IMR-90 (cell line): ENCODE measurements at regions not wholly inside any gene's neighbourhood (a gene's known extent, or its start where the extent isn't known, plus 50 kb on each side); places are given as distances from the start of the nearest gene placed in this dataset.

Experiments
- ATAC-seq: fragments of 200-7000 bp; cut with Tn5 transposase; 2 replicates; pipeline ENCODE4 v1.9.1; 2020; ENCODE audit warnings: low read depth, mild to moderate bottlenecking, moderate library complexity
- BruUV-seq: library from RNA; stranded (reverse); fragments of 400-500 nt; replicated peaks from 2 replicates; lab custom pipeline; 2021; lab: Mats Ljungman, UMichigan
- CTCF ChIA-PET: fragments of 300-600 bp; formaldehyde crosslinking; extraction: SDS; loops from one replicate; lab custom pipeline; 2021; ENCODE audit warnings: antibody characterized with exemption; lab: Yijun Ruan, JAX
- POLR2A ChIA-PET: fragments of 300-600 bp; sonication (Branson Sonifier 250); formaldehyde crosslinking; loops from one replicate; lab custom pipeline; 2022; ENCODE audit warnings: antibody characterized with exemption; ENCODE audit not compliant: unreplicated experiment; lab: Charles Lee
- DNase-seq: peaks from one replicate; pipeline ENCODE4 v3.0.0; 2013
- H2AFZ ChIP-seq: replicated peaks from 2 replicates; pipeline ENCODE3; 2013; ENCODE audit warnings: low read length, mild to moderate bottlenecking; ENCODE audit not compliant: poor library complexity
- H2AK5ac ChIP-seq: 2 replicates; pipeline ENCODE4 v1.6.1; 2013; ENCODE audit warnings: low read depth, low read length, inconsistent platforms
- H2AK9ac ChIP-seq: replicated peaks from 2 replicates; pipeline ENCODE3; 2013; ENCODE audit warnings: mild to moderate bottlenecking, low read depth, low read length, moderate library complexity; ENCODE audit not compliant: poor library complexity
- H2BK120ac ChIP-seq: 2 replicates; pipeline ENCODE4 v1.6.1; 2013; ENCODE audit warnings: low read depth, low read length, inconsistent platforms
- H2BK15ac ChIP-seq: 3 replicates; pipeline ENCODE4 v1.6.1; 2013; ENCODE audit warnings: low read depth, low read length, inconsistent platforms
- H2BK20ac ChIP-seq: 2 replicates; pipeline ENCODE4 v1.6.1; 2013; ENCODE audit warnings: low read depth, mild to moderate bottlenecking, inconsistent platforms, low read length, moderate library complexity
- H2BK5ac ChIP-seq: 2 replicates; pipeline ENCODE4 v1.6.1; 2013; ENCODE audit warnings: mild to moderate bottlenecking, low read depth, low read length, inconsistent platforms; ENCODE audit not compliant: poor library complexity, severe bottlenecking
- H3K14ac ChIP-seq: replicated peaks from 2 replicates; pipeline ENCODE4 v1.6.1; 2013; ENCODE audit warnings: low read depth, low read length, inconsistent platforms
- H3K18ac ChIP-seq: 2 replicates; pipeline ENCODE4 v1.6.1; 2013; ENCODE audit warnings: low read depth, low read length, control low read depth
- H3K23ac ChIP-seq: 2 replicates; pipeline ENCODE4 v1.6.1; 2013; ENCODE audit warnings: low read depth, low read length, inconsistent platforms
- H3K27ac ChIP-seq: 2 replicates; pipeline ENCODE4 v1.5.1; 2013; ENCODE audit warnings: mild to moderate bottlenecking, control low read depth, low read length; ENCODE audit not compliant: insufficient read depth
- H3K27me3 ChIP-seq: 2 replicates; pipeline ENCODE4 v1.6.1; 2013; ENCODE audit warnings: low read length; ENCODE audit not compliant: control insufficient read depth, insufficient read depth
- H3K36me3 ChIP-seq: 2 replicates; pipeline ENCODE4 v1.6.1; 2013; ENCODE audit warnings: low read length, mixed read lengths; ENCODE audit not compliant: control insufficient read depth, insufficient read depth
- H3K4ac ChIP-seq: 2 replicates; pipeline ENCODE4 v1.6.1; 2013; ENCODE audit warnings: low read depth, low read length, inconsistent platforms
- H3K4me1 ChIP-seq: 2 replicates; pipeline ENCODE4 v1.6.1; 2013; ENCODE audit warnings: low read length, mixed read lengths; ENCODE audit not compliant: control insufficient read depth, insufficient read depth
- H3K4me2 ChIP-seq: 2 replicates; pipeline ENCODE4 v1.6.1; 2013; ENCODE audit warnings: low read depth, mild to moderate bottlenecking, control low read depth, low read length, moderate library complexity
- H3K4me3 ChIP-seq: 2 replicates; pipeline ENCODE4 v1.5.1; 2013; ENCODE audit warnings: low read depth, mild to moderate bottlenecking, control low read depth, low read length, moderate library complexity; ENCODE audit not compliant: insufficient read depth
- H3K56ac ChIP-seq: 2 replicates; pipeline ENCODE4 v1.6.1; 2013; ENCODE audit warnings: low read length, inconsistent platforms; ENCODE audit not compliant: insufficient read depth; ENCODE audit errors: extremely low read depth
- H3K79me1 ChIP-seq, 2 experiments: 2 replicates each; pipeline ENCODE4 v1.6.1; 2013; ENCODE audit warnings: low read length in 2 of 2, inconsistent platforms in 1 of 2, low read depth in 1 of 2
- H3K9ac ChIP-seq: 2 replicates; pipeline ENCODE4 v1.6.1; 2013; ENCODE audit warnings: low read depth, low read length, control low read depth
- H3K9me1 ChIP-seq: 2 replicates; pipeline ENCODE4 v1.6.1; 2013; ENCODE audit warnings: low read length, inconsistent platforms; ENCODE audit not compliant: insufficient read depth
- H3K9me3 ChIP-seq: 2 replicates; pipeline ENCODE4 v1.6.1; 2013; ENCODE audit warnings: low read length; ENCODE audit not compliant: control insufficient read depth, insufficient read depth
- H4K20me1 ChIP-seq: 2 replicates; pipeline ENCODE4 v1.6.1; 2013; ENCODE audit warnings: low read length, inconsistent platforms; ENCODE audit not compliant: insufficient read depth
- H4K5ac ChIP-seq: 2 replicates; pipeline ENCODE4 v1.6.1; 2013; ENCODE audit warnings: mild to moderate bottlenecking, low read depth, low read length, control low read depth
- H4K8ac ChIP-seq, 2 experiments: 2 replicates each; pipeline ENCODE4 v1.6.1; 2013; ENCODE audit warnings: low read depth in 2 of 2, low read length in 2 of 2, control low read depth in 1 of 2, inconsistent platforms in 1 of 2
- H4K91ac ChIP-seq: 2 replicates; pipeline ENCODE4 v1.6.1; 2013; ENCODE audit warnings: low read depth, low read length, inconsistent platforms; ENCODE audit not compliant: insufficient read depth
- BHLHE40 ChIP-seq: fragments of 150-350 bp; IDR thresholded peaks from 2 replicates; pipeline ENCODE4 v1.6.1; 2016; ENCODE audit warnings: mild to moderate bottlenecking, low read depth, low read length
- CEBPB ChIP-seq: IDR thresholded peaks from 2 replicates; pipeline ENCODE4 v1.6.1; 2012; ENCODE audit warnings: low read depth, low read length, improper control_type of control experiment
- CHD1 ChIP-seq: IDR thresholded peaks from 2 replicates; pipeline ENCODE4 v1.6.1; 2012; ENCODE audit warnings: low read depth, low read length, improper control_type of control experiment
- CTCF ChIP-seq: conservative IDR thresholded peaks from 2 replicates; pipeline ENCODE4 v1.5.1; 2012; ENCODE audit warnings: mild to moderate bottlenecking, low read depth, low read length, improper control_type of control experiment
- ELK1 ChIP-seq: fragments of 150-350 bp; IDR thresholded peaks from 2 replicates; pipeline ENCODE4 v1.6.1; 2016; ENCODE audit warnings: low read depth, mild to moderate bottlenecking, low read length, moderate library complexity, borderline replicate concordance
- FOS ChIP-seq: fragments of 150-350 bp; IDR thresholded peaks from 2 replicates; pipeline ENCODE4 v1.6.1; 2016; ENCODE audit warnings: low read depth, low read length
- MAFK ChIP-seq: IDR thresholded peaks from 2 replicates; pipeline ENCODE4 v1.6.1; 2012; ENCODE audit warnings: low read depth, low read length, improper control_type of control experiment
- MAZ ChIP-seq: IDR thresholded peaks from 2 replicates; pipeline ENCODE4 v1.6.1; 2012; ENCODE audit warnings: low read depth, mild to moderate bottlenecking, low read length, improper control_type of control experiment, moderate library complexity, borderline replicate concordance
- MXI1 ChIP-seq: IDR thresholded peaks from 2 replicates; pipeline ENCODE4 v1.6.1; 2012; ENCODE audit warnings: low read depth, mild to moderate bottlenecking, low read length, moderate library complexity, borderline replicate concordance
- NFE2L2 ChIP-seq: fragments of 150-350 bp; IDR thresholded peaks from 2 replicates; pipeline ENCODE4 v1.6.1; 2016; ENCODE audit warnings: low read depth, mild to moderate bottlenecking, low read length
- POLR2A ChIP-seq: IDR thresholded peaks from 2 replicates; pipeline ENCODE4 v1.6.1; 2012; ENCODE audit warnings: mild to moderate bottlenecking, low read depth, low read length
- RAD21 ChIP-seq: IDR thresholded peaks from 2 replicates; pipeline ENCODE4 v1.6.1; 2012; ENCODE audit warnings: low read length, improper control_type of control experiment
- RCOR1 ChIP-seq: IDR thresholded peaks from 2 replicates; pipeline ENCODE4 v1.6.1; 2012; ENCODE audit warnings: mild to moderate bottlenecking, low read length, improper control_type of control experiment; ENCODE audit not compliant: insufficient replicate concordance
- RFX5 ChIP-seq: IDR thresholded peaks from 2 replicates; pipeline ENCODE4 v1.8.0; 2012; ENCODE audit warnings: low read depth, mild to moderate bottlenecking, low read length, moderate library complexity
- SMC3 ChIP-seq: fragments of 150-350 bp; IDR thresholded peaks from 2 replicates; pipeline ENCODE4 v1.6.1; 2016; ENCODE audit warnings: low read depth, mild to moderate bottlenecking, antibody characterized with exemption, low read length, moderate library complexity
- WGBS, 2 experiments: methylation state at CpG; one replicate each; pipeline versions ENCODE4 v1.1.5 to v1.1.7; 2013; ENCODE audit warnings: missing lambda C conversion rate in 2 of 2; ENCODE audit not compliant: insufficient read length in 1 of 2; ENCODE audit errors: extremely low coverage in 2 of 2; 5-methylcytosine and 5-hydroxymethylcytosine counted together
- dilution Hi-C: fragments of 300-500 bp; cut with HindIII; formaldehyde crosslinking; loops from one replicate; pipeline ENCODE4 v1.14.3; 2018; ENCODE audit warnings: low sequenced_read_pairs; ENCODE audit not compliant: unreplicated experiment
- in situ Hi-C: fragments of 300-500 bp; cut with MboI; formaldehyde crosslinking; loops from 3 replicates; pipeline ENCODE4 v1.14.3; 2019; ENCODE audit warnings: low sequenced_read_pairs, inconsistent platforms, mixed read lengths
- intact Hi-C: fragments of 100-400 bp; cut with micrococcal nuclease; formaldehyde crosslinking; loops from 2 replicates; pipeline ENCODE4 v1.10.0; 2022
- TF ChIP-seq, protein P1 (sequence below): fragments of 150-350 bp; IDR thresholded peaks from 2 replicates; pipeline ENCODE4 v1.6.1; 2017; ENCODE audit warnings: mild to moderate bottlenecking, antibody characterized with exemption, low read length, low read depth

DNA sequence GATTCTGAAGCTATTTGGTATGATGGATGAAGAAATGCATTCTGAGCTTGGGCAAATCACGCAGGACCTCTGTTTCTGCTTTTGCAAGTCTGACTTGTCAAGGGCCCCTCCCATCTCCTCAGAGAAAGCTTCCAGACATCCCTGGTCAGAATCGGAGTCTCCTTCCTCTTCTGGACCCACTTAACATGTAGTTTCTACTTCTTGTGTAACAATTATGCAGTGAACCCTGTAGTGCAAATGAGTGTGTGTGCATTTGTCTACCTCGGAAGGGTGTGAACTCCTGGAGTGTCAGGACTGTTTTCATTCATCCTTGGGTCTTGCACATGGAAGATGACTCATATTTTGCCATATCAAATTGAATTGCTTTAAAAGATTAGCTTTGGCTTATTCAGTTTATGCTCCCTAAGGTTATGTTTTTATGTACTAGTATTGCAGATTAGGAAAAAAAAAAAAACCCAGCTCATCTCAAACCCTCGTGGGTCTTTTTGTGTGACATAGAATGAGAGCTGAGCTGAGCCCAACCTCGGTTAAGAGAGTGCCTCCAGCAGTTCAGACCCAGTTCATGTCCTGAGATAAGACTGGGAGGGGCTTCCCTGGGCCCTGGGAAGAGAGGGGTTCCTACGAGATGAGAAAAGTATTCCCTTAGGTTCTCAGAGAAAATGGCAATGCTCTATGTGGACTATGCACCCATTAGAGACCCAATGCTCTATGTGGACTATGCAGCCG, 61.1 kb upstream of the RPL34 start:
- ChIA-PET POLR2A (no interaction called here), CTCF (no interaction called here)
- no peak overlapping the region for H2AK9ac ChIP-seq
- H4K8ac ChIP-seq = no peak overlapping the region
- H4K5ac ChIP-seq = no peak overlapping the region
- H3K56ac ChIP-seq = no peak overlapping the region
- H3K4ac ChIP-seq = no peak overlapping the region
- TF ChIP-seq BHLHE40 (no peak), RCOR1 (no peak), MAFK (no peak), CHD1 (no peak), CEBPB (no peak), MXI1 (no peak), SMC3 (no peak), ELK1 (no peak), POLR2A (no peak), FOS (no peak), CTCF (no peak), RFX5 (no peak), RAD21 (no peak), NFE2L2 (no peak), MAZ (no peak)
- TF ChIP-seq, protein P1, sequence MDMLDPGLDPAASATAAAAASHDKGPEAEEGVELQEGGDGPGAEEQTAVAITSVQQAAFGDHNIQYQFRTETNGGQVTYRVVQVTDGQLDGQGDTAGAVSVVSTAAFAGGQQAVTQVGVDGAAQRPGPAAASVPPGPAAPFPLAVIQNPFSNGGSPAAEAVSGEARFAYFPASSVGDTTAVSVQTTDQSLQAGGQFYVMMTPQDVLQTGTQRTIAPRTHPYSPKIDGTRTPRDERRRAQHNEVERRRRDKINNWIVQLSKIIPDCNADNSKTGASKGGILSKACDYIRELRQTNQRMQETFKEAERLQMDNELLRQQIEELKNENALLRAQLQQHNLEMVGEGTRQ = no peak
- no peaks in the 10 kb centered on the region for H3K9me3 ChIP-seq
- no peak overlapping the region for H3K9ac ChIP-seq
- H3K4me2 ChIP-seq = no peak overlapping the region
- H2BK120ac ChIP-seq = no peak overlapping the region
- no CpG with 5 or more reads among the region's 7 CpGs for WGBS, 2 experiments
- in situ Hi-C loops = no loop called here
- H2BK5ac ChIP-seq = no peak overlapping the region
- no peaks in the 10 kb centered on the region for H3K9me1 ChIP-seq
- H3K79me1 ChIP-seq = no peaks in the 10 kb centered on the region
- H3K14ac ChIP-seq = no peak overlapping the region
- H2BK20ac ChIP-seq = no peak overlapping the region
- no peak overlapping the region for H4K91ac ChIP-seq
- no peaks in the 10 kb centered on the region for H3K36me3 ChIP-seq
- no peak overlapping the region for H3K27ac ChIP-seq
- no peak overlapping the region for H3K23ac ChIP-seq
- H2AFZ ChIP-seq = no peak overlapping the region
- no peaks in the 10 kb centered on the region for H3K4me1 ChIP-seq
- H3K4me3 ChIP-seq = no peak overlapping the region
- no peak overlapping the region for H2AK5ac ChIP-seq
- no peak overlapping the region for H3K18ac ChIP-seq
- no peak for DNase-seq
- intact Hi-C loops = no loop called here
- BruUV-seq = no TSS peak
- no peaks in the 10 kb centered on the region for H4K20me1 ChIP-seq
- ATAC-seq = no peak
- dilution Hi-C loops = no loop called here
- 0 out of 2 replicates have a peak, but pooled peaks cover 2% of the 10 kb centered on the region for H3K27me3 ChIP-seq
- H2BK15ac ChIP-seq = no peak overlapping the region
